ENCODE measurements at regions not wholly inside any gene's neighbourhood (a gene's known extent, or its start where the extent isn't known, plus 50 kb on each side); places are given as distances from the start of the nearest gene placed in this dataset.

DNA sequence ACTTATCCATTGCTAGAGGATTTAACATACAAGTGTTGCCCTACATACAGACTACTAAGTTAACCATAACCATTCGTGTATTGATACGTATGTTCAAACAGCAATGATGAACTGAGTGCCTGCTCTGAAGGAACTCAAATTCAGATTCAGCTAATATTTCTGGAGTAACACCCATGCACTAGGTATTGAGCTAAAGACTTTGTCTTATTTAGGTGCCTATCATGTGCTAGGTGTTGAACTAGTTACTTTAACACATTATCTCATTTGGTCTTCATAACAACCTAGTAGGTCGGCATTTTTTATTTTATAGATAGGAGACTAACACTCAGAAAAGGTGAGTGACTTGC lies 160.0 kb downstream of the LTN1 start:
- Histone ChIP-seq H3K27ac (no peak overlapping the region), H3K27me3 (ENCODE audit: insufficient read depth, low read depth, severe bottlenecking) (no peaks in the 10 kb centered on the region), H3K9me3 (ENCODE audit: severe bottlenecking) (no peaks in the 10 kb centered on the region), H3K4me3 (ENCODE audit: low read depth, low read length) (no peak overlapping the region), H3K36me3 (no peaks in the 10 kb centered on the region)
- no peak for DNase-seq
- TF ChIP-seq, protein P1, sequence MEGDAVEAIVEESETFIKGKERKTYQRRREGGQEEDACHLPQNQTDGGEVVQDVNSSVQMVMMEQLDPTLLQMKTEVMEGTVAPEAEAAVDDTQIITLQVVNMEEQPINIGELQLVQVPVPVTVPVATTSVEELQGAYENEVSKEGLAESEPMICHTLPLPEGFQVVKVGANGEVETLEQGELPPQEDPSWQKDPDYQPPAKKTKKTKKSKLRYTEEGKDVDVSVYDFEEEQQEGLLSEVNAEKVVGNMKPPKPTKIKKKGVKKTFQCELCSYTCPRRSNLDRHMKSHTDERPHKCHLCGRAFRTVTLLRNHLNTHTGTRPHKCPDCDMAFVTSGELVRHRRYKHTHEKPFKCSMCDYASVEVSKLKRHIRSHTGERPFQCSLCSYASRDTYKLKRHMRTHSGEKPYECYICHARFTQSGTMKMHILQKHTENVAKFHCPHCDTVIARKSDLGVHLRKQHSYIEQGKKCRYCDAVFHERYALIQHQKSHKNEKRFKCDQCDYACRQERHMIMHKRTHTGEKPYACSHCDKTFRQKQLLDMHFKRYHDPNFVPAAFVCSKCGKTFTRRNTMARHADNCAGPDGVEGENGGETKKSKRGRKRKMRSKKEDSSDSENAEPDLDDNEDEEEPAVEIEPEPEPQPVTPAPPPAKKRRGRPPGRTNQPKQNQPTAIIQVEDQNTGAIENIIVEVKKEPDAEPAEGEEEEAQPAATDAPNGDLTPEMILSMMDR (IDR thresholded peaks at IDR 0.05; ENCODE audit: low read depth, low read length) = no peak

DNA sequence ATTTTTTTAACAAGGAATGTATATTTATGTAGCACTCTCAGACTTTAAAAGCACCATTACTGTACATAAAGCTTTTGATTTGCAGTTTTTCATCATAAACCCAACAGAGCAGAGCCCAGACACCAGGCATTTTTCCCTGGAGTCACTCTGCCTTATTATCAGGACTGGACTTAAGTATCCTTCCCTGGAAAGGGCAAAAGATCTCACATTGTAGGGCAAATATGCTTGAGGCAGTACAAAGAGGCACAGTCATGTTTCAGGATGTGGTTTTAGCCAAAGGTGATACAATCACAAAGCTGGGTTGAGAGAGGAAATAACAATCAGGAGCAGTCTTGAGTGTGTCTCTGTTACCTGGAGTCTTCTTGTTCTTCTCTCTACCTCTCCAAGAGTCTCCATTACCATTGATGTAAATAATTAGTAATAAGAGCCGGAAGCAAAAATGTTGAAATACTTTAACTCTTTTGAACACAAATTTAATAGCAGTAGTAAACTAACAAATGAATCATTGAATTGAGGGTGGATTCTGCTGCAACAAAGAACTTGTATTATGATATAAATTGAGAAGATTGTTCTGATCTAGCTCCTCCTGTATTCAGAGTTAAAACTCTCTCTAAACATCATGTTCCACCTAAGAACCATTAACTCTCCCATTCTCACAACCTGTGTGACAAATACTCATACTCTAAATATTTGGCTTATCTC lies 160.5 kb downstream of the LTN1 start:
- Histone ChIP-seq H3K27ac (no peak overlapping the region), H3K27me3 (ENCODE audit: insufficient read depth, low read depth, severe bottlenecking) (no peaks in the 10 kb centered on the region), H3K9me3 (ENCODE audit: severe bottlenecking) (no peaks in the 10 kb centered on the region), H3K4me3 (ENCODE audit: low read depth, low read length) (no peak overlapping the region), H3K36me3 (no peaks in the 10 kb centered on the region)
- no peak for DNase-seq
- TF ChIP-seq, protein P1 (IDR thresholded peaks at IDR 0.05; ENCODE audit: low read depth, low read length) = no peak

DNA sequence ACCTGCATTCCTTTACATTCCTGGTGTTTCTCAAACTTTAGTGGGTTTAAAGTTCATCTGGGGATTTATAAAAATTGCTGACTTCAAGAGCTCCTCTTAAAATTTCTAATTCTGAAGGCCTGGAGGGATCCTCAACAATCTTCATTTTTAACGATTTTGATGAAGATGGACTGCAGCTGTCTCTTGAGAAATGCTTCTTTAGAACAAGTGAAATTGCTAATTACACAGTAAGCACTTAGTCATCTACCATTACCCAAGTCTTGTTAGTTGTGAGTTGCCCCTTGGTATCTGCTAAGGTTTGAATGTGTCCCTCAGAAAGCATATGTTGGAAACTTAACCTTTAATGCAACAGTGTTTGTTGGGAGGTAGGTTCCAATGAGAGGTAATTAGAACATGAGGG lies 163.7 kb downstream of the LTN1 start:
- no peaks in the 10 kb centered on the region for H3K9me3 ChIP-seq (ENCODE audit: severe bottlenecking)
- H3K27ac ChIP-seq = no peak overlapping the region
- no peak overlapping the region for H3K4me3 ChIP-seq (ENCODE audit: low read depth, low read length)
- H3K27me3 ChIP-seq (ENCODE audit: insufficient read depth, low read depth, severe bottlenecking) = no peaks in the 10 kb centered on the region
- TF ChIP-seq, protein P1 (IDR thresholded peaks at IDR 0.05; ENCODE audit: low read depth, low read length) = no peak
- H3K36me3 ChIP-seq = no peaks in the 10 kb centered on the region
- no peak for DNase-seq

DNA sequence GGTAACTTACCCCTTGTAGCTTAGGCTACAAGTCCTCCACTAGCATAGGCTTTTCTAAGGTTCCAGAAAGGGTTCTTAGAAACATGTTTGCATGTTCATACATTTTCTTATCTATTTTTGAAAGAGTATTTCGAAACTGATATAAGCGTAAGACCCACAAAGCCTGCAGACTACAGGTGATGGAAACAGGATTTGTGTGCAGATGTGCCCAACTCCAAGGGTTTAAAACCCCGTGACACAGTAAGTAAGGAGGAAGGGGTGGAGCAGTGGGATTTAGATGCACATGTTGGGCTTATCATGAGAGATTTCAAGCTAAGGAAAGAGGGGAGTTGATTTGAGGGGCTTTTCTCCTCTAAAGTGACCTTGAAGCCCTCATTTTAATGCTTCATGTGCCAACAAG lies 164.7 kb downstream of the LTN1 start:
- Histone ChIP-seq H3K4me3 (ENCODE audit: low read depth, low read length) (no peak overlapping the region), H3K36me3 (no peaks in the 10 kb centered on the region), H3K27me3 (ENCODE audit: insufficient read depth, low read depth, severe bottlenecking) (no peaks in the 10 kb centered on the region), H3K9me3 (ENCODE audit: severe bottlenecking) (no peaks in the 10 kb centered on the region), H3K27ac (no peak overlapping the region)
- no peak for DNase-seq
- TF ChIP-seq, protein P1 (IDR thresholded peaks at IDR 0.05; ENCODE audit: low read depth, low read length) = no peak

DNA sequence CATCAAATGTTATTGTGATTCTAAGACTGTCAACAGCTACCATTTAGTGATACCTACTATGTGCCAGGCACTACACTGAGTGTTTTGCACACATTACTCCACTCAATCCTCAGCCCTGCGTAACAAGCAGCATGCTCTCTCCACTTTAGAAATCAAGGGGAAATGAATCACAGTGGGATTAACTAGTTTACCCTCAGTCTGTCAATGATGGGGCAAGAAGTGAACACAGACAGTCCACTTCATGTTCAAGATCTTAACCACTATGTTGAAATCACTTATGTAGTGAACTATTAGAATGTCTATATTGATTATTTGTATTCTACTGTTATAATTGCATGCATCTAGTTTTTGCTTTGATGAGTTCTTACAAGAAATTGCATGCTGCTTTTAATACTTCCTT lies 165.3 kb downstream of the LTN1 start:
- no peaks in the 10 kb centered on the region for H3K9me3 ChIP-seq (ENCODE audit: severe bottlenecking)
- H3K27ac ChIP-seq = no peak overlapping the region
- no peak overlapping the region for H3K4me3 ChIP-seq (ENCODE audit: low read depth, low read length)
- H3K27me3 ChIP-seq (ENCODE audit: insufficient read depth, low read depth, severe bottlenecking) = no peaks in the 10 kb centered on the region
- TF ChIP-seq, protein P1 (IDR thresholded peaks at IDR 0.05; ENCODE audit: low read depth, low read length) = no peak
- no peaks in the 10 kb centered on the region for H3K36me3 ChIP-seq
- no peak for DNase-seq

DNA sequence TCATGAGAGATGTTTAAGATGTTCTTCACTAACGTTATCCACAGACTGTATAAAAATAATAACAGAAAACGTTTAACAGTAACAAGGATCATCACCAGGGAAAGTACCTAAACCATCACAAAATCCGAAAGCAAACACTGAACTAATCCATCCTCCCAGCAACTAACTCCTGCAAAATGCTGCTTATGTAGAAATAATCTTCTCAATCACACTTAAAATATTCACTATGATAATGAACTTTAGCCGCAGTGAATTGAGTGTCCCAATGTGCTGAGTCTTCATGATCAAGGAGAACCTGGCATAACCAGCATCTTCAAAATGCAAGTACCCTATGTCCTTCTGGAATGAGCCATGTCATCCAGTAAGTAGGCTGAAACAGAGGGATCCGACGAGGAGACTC lies 166.1 kb downstream of the LTN1 start:
- Histone ChIP-seq H3K4me3 (ENCODE audit: low read depth, low read length) (no peak overlapping the region), H3K27me3 (ENCODE audit: insufficient read depth, low read depth, severe bottlenecking) (no peaks in the 10 kb centered on the region), H3K27ac (no peak overlapping the region), H3K36me3 (no peaks in the 10 kb centered on the region), H3K9me3 (ENCODE audit: severe bottlenecking) (no peaks in the 10 kb centered on the region)
- no peak for DNase-seq
- TF ChIP-seq, protein P1 (IDR thresholded peaks at IDR 0.05; ENCODE audit: low read depth, low read length) = no peak
